KOPT-K1 (cell line): ENCODE measurements at regions not wholly inside any gene's neighbourhood (a gene's known extent, or its start where the extent isn't known, plus 50 kb on each side); places are given as distances from the start of the nearest gene placed in this dataset.

ENCODE experiments used
- H3K27ac ChIP-seq: fragments of 200-600 bp; sonication (generic); 2 replicates; pipeline ENCODE4 v1.5.1; 2016; ENCODE audit warnings: antibody characterized with exemption, mild to moderate bottlenecking, low read depth, low read length; ENCODE audit not compliant: poor library complexity, severe bottlenecking
- H3K36me3 ChIP-seq: fragments of 200-600 bp; sonication (generic); 2 replicates; pipeline ENCODE4 v1.5.1; 2017; ENCODE audit warnings: antibody characterized with exemption, mild to moderate bottlenecking, low read length, moderate library complexity; ENCODE audit not compliant: insufficient read depth
- H3K9me3 ChIP-seq: fragments of 200-600 bp; sonication (generic); 2 replicates; pipeline ENCODE4 v1.5.1; 2017; ENCODE audit warnings: antibody characterized with exemption, low read length, mild to moderate bottlenecking; ENCODE audit not compliant: insufficient read depth, poor library complexity, severe bottlenecking

GRCh38 chr2:12979066-12979465, 262.3 kb downstream of the TRIB2 start:
- Histone ChIP-seq H3K36me3 (no peaks in the 10 kb centered on the region), H3K9me3 (no peaks in the 10 kb centered on the region), H3K27ac (peak overlapping the region; percentile 22)

- Histone ChIP-seq H3K9me3 (no peaks in the 10 kb centered on the region), H3K36me3 (no peaks in the 10 kb centered on the region), H3K27ac (peak overlapping the region; percentile 28)
These were observed 264.1 kb downstream of the TRIB2 start for GRCh38 chr2:12980817-12981216.

GRCh38 chr2:12982149-12982584, 265.4 kb downstream of the TRIB2 start:
- H3K36me3 ChIP-seq, result no peaks in the 10 kb centered on the region
- no peak overlapping the region for H3K27ac ChIP-seq
- H3K9me3 ChIP-seq, result peaks cover 7% of the 10 kb centered on the region

- peaks cover 27% of the 10 kb centered on the region for H3K9me3 ChIP-seq
- no peaks in the 10 kb centered on the region for H3K36me3 ChIP-seq
- H3K27ac ChIP-seq, result no peak overlapping the region
These were observed 270.5 kb downstream of the TRIB2 start for GRCh38 chr2:12987246-12987645.

- H3K36me3 ChIP-seq, result no peaks in the 10 kb centered on the region
- no peak overlapping the region for H3K27ac ChIP-seq
- peaks cover 29% of the 10 kb centered on the region for H3K9me3 ChIP-seq
These were observed 271.5 kb downstream of the TRIB2 start for GRCh38 chr2:12988279-12988678.

- H3K9me3 ChIP-seq, result peaks cover 29% of the 10 kb centered on the region
- no peak overlapping the region for H3K27ac ChIP-seq
- H3K36me3 ChIP-seq, result no peaks in the 10 kb centered on the region
These were observed 273.8 kb downstream of the TRIB2 start for GRCh38 chr2:12990523-12990922.

GRCh38 chr2:12998685-12999084, 281.9 kb downstream of the TRIB2 start:
- Histone ChIP-seq H3K9me3 (no peaks in the 10 kb centered on the region), H3K36me3 (no peaks in the 10 kb centered on the region), H3K27ac (no peak overlapping the region)

GRCh38 chr2:13000664-13001363, 284.1 kb downstream of the TRIB2 start:
- Histone ChIP-seq H3K9me3 (no peaks in the 10 kb centered on the region), H3K36me3 (no peaks in the 10 kb centered on the region), H3K27ac (peak overlapping the region; percentile 30)

GRCh38 chr2:13001408-13001807, 284.7 kb downstream of the TRIB2 start:
- Histone ChIP-seq H3K27ac (no peak overlapping the region), H3K9me3 (no peaks in the 10 kb centered on the region), H3K36me3 (no peaks in the 10 kb centered on the region)

- Histone ChIP-seq H3K27ac (no peak overlapping the region), H3K36me3 (no peaks in the 10 kb centered on the region), H3K9me3 (no peaks in the 10 kb centered on the region)
These were observed 286.0 kb downstream of the TRIB2 start for GRCh38 chr2:13002536-13003331.

- Histone ChIP-seq H3K9me3 (no peaks in the 10 kb centered on the region), H3K27ac (no peak overlapping the region), H3K36me3 (no peaks in the 10 kb centered on the region)
These were observed 286.8 kb downstream of the TRIB2 start for GRCh38 chr2:13003500-13003899.

- Histone ChIP-seq H3K27ac (no peak overlapping the region), H3K36me3 (no peaks in the 10 kb centered on the region), H3K9me3 (no peaks in the 10 kb centered on the region)
These were observed 288.3 kb downstream of the TRIB2 start for GRCh38 chr2:13005048-13005447.

GRCh38 chr2:13005761-13006335, 289.1 kb downstream of the TRIB2 start:
- H3K36me3 ChIP-seq, result no peaks in the 10 kb centered on the region
- H3K27ac ChIP-seq, result peak overlapping the region; percentile 18
- H3K9me3 ChIP-seq, result no peaks in the 10 kb centered on the region

GRCh38 chr2:13006426-13006825, 289.7 kb downstream of the TRIB2 start:
- H3K36me3 ChIP-seq, result no peaks in the 10 kb centered on the region
- H3K27ac ChIP-seq, result peak overlapping the region; percentile 12
- H3K9me3 ChIP-seq, result no peaks in the 10 kb centered on the region

GRCh38 chr2:13006829-13007717, 290.3 kb downstream of the TRIB2 start:
- H3K36me3 ChIP-seq, result no peaks in the 10 kb centered on the region
- H3K9me3 ChIP-seq, result no peaks in the 10 kb centered on the region
- H3K27ac ChIP-seq, result peak overlapping the region; percentile 12
